H1 (cell line): ENCODE measurements at regions not wholly inside any gene's neighbourhood (a gene's known extent, or its start where the extent isn't known, plus 50 kb on each side); places are given as distances from the start of the nearest gene placed in this dataset.

Source experiments
- CTCF ChIA-PET: fragments of 300-600 bp; sonication (Branson Sonifier 250); formaldehyde crosslinking; loops from one replicate; lab custom pipeline; 2021; ENCODE audit not compliant: partially characterized antibody; lab: Charles Lee
- POLR2A ChIA-PET: fragments of 300-600 bp; sonication (Branson Sonifier 250); formaldehyde crosslinking; loops from one replicate; lab custom pipeline; 2021; ENCODE audit warnings: inconsistent platforms; ENCODE audit not compliant: partially characterized antibody; lab: Charles Lee
- DNase-seq, 2 experiments: peaks; one replicate each; pipeline versions ENCODE4 v3.0.0 to v3.0.0-alpha.2; 2010 to 2022; ENCODE audit warnings: low spot score in 2 of 2, low read depth in 1 of 2, mixed read lengths in 1 of 2
- FAIRE-seq: peaks from 2 replicates; lab custom pipeline; 2011; peaks lifted over from hg19 to GRCh38; lab: Jason Lieb, UNC
- H2AFZ ChIP-seq: 2 replicates; pipeline ENCODE4 v1.8.1; 2012; ENCODE audit warnings: low read length, inconsistent platforms
- H2AK5ac ChIP-seq: 2 replicates; pipeline ENCODE4 v1.6.1; 2013; ENCODE audit warnings: low read depth, low read length
- H2BK120ac ChIP-seq: replicated peaks from 2 replicates; pipeline ENCODE3; 2013; ENCODE audit warnings: low read depth, low read length, inconsistent platforms
- H2BK12ac ChIP-seq: 2 replicates; pipeline ENCODE4 v1.6.1; 2013; ENCODE audit warnings: low read depth, low read length
- H2BK15ac ChIP-seq: 2 replicates; pipeline ENCODE4 v1.6.1; 2013; ENCODE audit warnings: low read length
- H2BK20ac ChIP-seq: 2 replicates; pipeline ENCODE4 v1.6.1; 2013; ENCODE audit warnings: low read length
- H2BK5ac ChIP-seq: 2 replicates; pipeline ENCODE4 v1.6.1; 2013; ENCODE audit warnings: low read depth, low read length
- H3K14ac ChIP-seq: 2 replicates; pipeline ENCODE4 v1.6.1; 2013; ENCODE audit warnings: inconsistent platforms; ENCODE audit not compliant: insufficient read length
- H3K18ac ChIP-seq: 2 replicates; pipeline ENCODE4 v1.6.1; 2013; ENCODE audit warnings: low read length; ENCODE audit errors: extremely low read depth
- H3K23ac ChIP-seq: 2 replicates; pipeline ENCODE4 v1.6.1; 2013; ENCODE audit warnings: inconsistent platforms; ENCODE audit not compliant: insufficient read length
- H3K23me2 ChIP-seq: 2 replicates; pipeline ENCODE4 v1.6.1; 2013; ENCODE audit warnings: low read depth, low read length
- H3K27ac ChIP-seq: 2 replicates; pipeline ENCODE4 v1.6.1; 2011; ENCODE audit warnings: low read depth, low read length, inconsistent platforms
- H3K27me3 ChIP-seq, 4 experiments: replicated peaks in 1 of 4; 1 replicate in 1 of 4; 2 replicates in 3 of 4; pipeline versions ENCODE4 v1.6.1 to v1.8.1; 2011 to 2013; ENCODE audit warnings: low read length in 3 of 4, mild to moderate bottlenecking in 3 of 4, inconsistent platforms in 2 of 4, mixed read lengths in 2 of 4, moderate library complexity in 1 of 4; ENCODE audit not compliant: control insufficient read depth in 3 of 4, insufficient read depth in 3 of 4; ENCODE audit errors: extremely low read depth in 1 of 4
- H3K36me3 ChIP-seq, 4 experiments: 2 replicates each; pipeline versions ENCODE4 v1.6.1 to v1.8.1; 2011 to 2013; ENCODE audit warnings: mild to moderate bottlenecking in 4 of 4, low read length in 3 of 4, moderate library complexity in 2 of 4, control low read depth in 1 of 4, inconsistent platforms in 1 of 4; ENCODE audit not compliant: insufficient read depth in 4 of 4, control insufficient read depth in 2 of 4
- H3K4ac ChIP-seq: replicated peaks from 2 replicates; pipeline ENCODE3; 2013; ENCODE audit warnings: low read length, low read depth, mixed read lengths, inconsistent platforms; ENCODE audit not compliant: insufficient read length
- H3K4me1 ChIP-seq, 4 experiments: replicated peaks in 1 of 4; 1 replicate in 1 of 4; 2 replicates in 3 of 4; pipeline versions ENCODE4 v1.6.1 to v1.8.1; 2011 to 2013; ENCODE audit warnings: low read length in 3 of 4, inconsistent platforms in 2 of 4, mixed read lengths in 1 of 4; ENCODE audit not compliant: insufficient read depth in 4 of 4, control insufficient read depth in 3 of 4
- H3K4me2 ChIP-seq, 2 experiments: 2 replicates each; pipeline versions ENCODE4 v1.6.1 to v1.8.1; 2011 to 2013; ENCODE audit warnings: low read depth in 2 of 2, low read length in 2 of 2, control low read depth in 1 of 2, inconsistent platforms in 1 of 2, mild to moderate bottlenecking in 1 of 2; ENCODE audit not compliant: insufficient read depth in 1 of 2
- H3K4me3 ChIP-seq, 4 experiments: fragments of 200-600, 300-600 bp in 1 of 4; sonication (generic), shearing (Covaris generic), sonication (Bioruptor Twin) in 1 of 4; 2 replicates each; pipeline versions ENCODE4 v1.5.1 to v1.8.1; 2011 to 2016; ENCODE audit warnings: low read length in 4 of 4, low read depth in 3 of 4, control low read depth in 2 of 4, inconsistent platforms in 2 of 4, mild to moderate bottlenecking in 2 of 4, mixed read lengths in 1 of 4, moderate library complexity in 1 of 4; ENCODE audit not compliant: insufficient read depth in 2 of 4; ENCODE audit errors: extremely low read depth in 1 of 4
- H3K56ac ChIP-seq: replicated peaks from 2 replicates; pipeline ENCODE3; 2013; ENCODE audit warnings: low read depth, mild to moderate bottlenecking, mixed read lengths, low read length, inconsistent platforms; ENCODE audit not compliant: insufficient read length
- H3K79me1 ChIP-seq: 2 replicates; pipeline ENCODE4 v1.6.1; 2013; ENCODE audit warnings: low read depth, low read length, control low read depth
- H3K79me2 ChIP-seq, 2 experiments: 2 replicates each; pipeline versions ENCODE4 v1.6.1 to v1.8.1; 2012 to 2013; ENCODE audit warnings: low read length in 2 of 2, mild to moderate bottlenecking in 2 of 2, inconsistent platforms in 1 of 2; ENCODE audit not compliant: insufficient read depth in 2 of 2, control insufficient read depth in 1 of 2
- H3K9ac ChIP-seq, 4 experiments: replicated peaks in 1 of 4; 1 replicate in 1 of 4; 2 replicates in 3 of 4; pipeline versions ENCODE4 v1.6.1 to v1.8.1; 2011 to 2013; ENCODE audit warnings: low read depth in 3 of 4, low read length in 3 of 4, control low read depth in 2 of 4, mild to moderate bottlenecking in 2 of 4, moderate library complexity in 2 of 4, inconsistent platforms in 1 of 4; ENCODE audit errors: extremely low read depth in 1 of 4
- H3K9me3 ChIP-seq, 2 experiments: 2 replicates each; pipeline versions ENCODE4 v1.6.1 to v1.8.1; 2012 to 2013; ENCODE audit warnings: mild to moderate bottlenecking in 2 of 2, moderate library complexity in 2 of 2, control low read depth in 1 of 2, inconsistent platforms in 1 of 2, low read depth in 1 of 2, low read length in 1 of 2, mixed read lengths in 1 of 2; ENCODE audit not compliant: insufficient read depth in 2 of 2
- H4K20me1 ChIP-seq, 2 experiments: replicated peaks in 1 of 2; 2 replicates each; pipeline versions ENCODE3 to v1.8.1; 2011 to 2013; ENCODE audit warnings: inconsistent platforms in 2 of 2, low read length in 2 of 2, mild to moderate bottlenecking in 1 of 2; ENCODE audit not compliant: insufficient read depth in 2 of 2, control insufficient read depth in 1 of 2
- H4K5ac ChIP-seq: 2 replicates; pipeline ENCODE4 v1.6.1; 2013; ENCODE audit warnings: low read length, low read depth, mixed read lengths, inconsistent platforms; ENCODE audit not compliant: insufficient read length
- H4K8ac ChIP-seq: 2 replicates; pipeline ENCODE4 v1.8.0; 2013; ENCODE audit warnings: mild to moderate bottlenecking, moderate library complexity, low read length, inconsistent platforms; ENCODE audit not compliant: insufficient read depth; ENCODE audit errors: extremely low read depth
- H4K91ac ChIP-seq: replicated peaks from 2 replicates; pipeline ENCODE3; 2013; ENCODE audit warnings: low read length, mixed read lengths, inconsistent platforms; ENCODE audit not compliant: insufficient read length
- BCL11A ChIP-seq, 2 experiments: IDR thresholded peaks; one replicate each; pipeline ENCODE4 v1.6.1; 2011; ENCODE audit warnings: low read depth in 2 of 2, low read length in 2 of 2, mild to moderate bottlenecking in 2 of 2
- CHD2 ChIP-seq: IDR thresholded peaks from 2 replicates; pipeline ENCODE4 v1.6.1; 2012; ENCODE audit warnings: low read length, improper control_type of control experiment
- E2F6 ChIP-seq: IDR thresholded peaks from 2 replicates; pipeline ENCODE4 v1.6.1; 2012; ENCODE audit warnings: inconsistent platforms
- RBBP5 ChIP-seq: IDR thresholded peaks from 2 replicates; pipeline ENCODE4 v1.7.1; 2012; ENCODE audit warnings: low read depth, mild to moderate bottlenecking, inconsistent platforms, low read length, moderate library complexity, borderline replicate concordance
- SP2 ChIP-seq: IDR thresholded peaks from 2 replicates; pipeline ENCODE4 v1.6.1; 2012; ENCODE audit warnings: mild to moderate bottlenecking, low read length, inconsistent platforms
- SRF ChIP-seq: IDR thresholded peaks from 2 replicates; pipeline ENCODE4 v1.6.1; 2011; ENCODE audit warnings: mild to moderate bottlenecking, low read depth, low read length, moderate library complexity
- TCF12 ChIP-seq: IDR thresholded peaks from 2 replicates; pipeline ENCODE4 v1.6.1; 2011; ENCODE audit warnings: low read depth, mild to moderate bottlenecking, low read length
- YY1 ChIP-seq: IDR thresholded peaks from 2 replicates; pipeline ENCODE4 v1.6.1; 2011; ENCODE audit warnings: low read depth, mild to moderate bottlenecking, low read length
- WGBS, 2 experiments: shearing (Covaris generic) in 1 of 2; methylation state at CpG; one replicate each; pipeline versions ENCODE4 v1.1.6 to v1.1.7; 2013 to 2015; ENCODE audit warnings: low lambda C conversion rate in 2 of 2, mixed read lengths in 2 of 2, inconsistent platforms in 1 of 2, low coverage in 1 of 2, missing lambda C conversion rate in 1 of 2; ENCODE audit not compliant: insufficient replicate concordance in 2 of 2, insufficient coverage in 1 of 2, insufficient read length in 1 of 2; ENCODE audit errors: extremely low coverage in 1 of 2, missing lambda C conversion rate in 1 of 2; 5-methylcytosine and 5-hydroxymethylcytosine counted together

GRCh38 chr2:200077838-200078237 lies 122.5 kb downstream of the MAIP1 start:
- Histone ChIP-seq H4K8ac (no peak overlapping the region), H3K27ac (no peak overlapping the region), H3K4me2 (no peak overlapping the region), H3K27me3 (no peaks in the 10 kb centered on the region), H3K23me2 (no peaks in the 10 kb centered on the region), H2BK15ac (no peak overlapping the region), H2AK5ac (no peak overlapping the region), H2BK12ac (no peak overlapping the region), H2BK5ac (no peak overlapping the region), H3K9ac (no peak overlapping the region), H3K79me2 (no peaks in the 10 kb centered on the region), H3K4ac (no peak overlapping the region), H4K20me1 (no peaks in the 10 kb centered on the region), H3K36me3 (no peaks in the 10 kb centered on the region), H3K14ac (no peak overlapping the region), H4K91ac (no peak overlapping the region), H3K4me1 (no peaks in the 10 kb centered on the region), H2AFZ (no peak overlapping the region), H3K79me1 (no peaks in the 10 kb centered on the region), H3K4me3 (no peak overlapping the region), H3K23ac (no peak overlapping the region), H2BK20ac (no peak overlapping the region), H2BK120ac (no peak overlapping the region)
- FAIRE-seq (no peak), DNase-seq (no peak)
- ChIA-PET POLR2A (no interaction called here), CTCF (interaction anchor here (0.6 kb wide), 2 partner anchors 120 to 156 kb away, joined by 3 read pairs; no protein-coding TSS in a partner anchor)
- WGBS, 2 experiments = 99% methylated on average over 3 of the region's 3 CpGs; no CpG with 5 or more reads in 1 of the 2 experiments
- no peak for TF ChIP-seq BCL11A (IDR thresholded peaks at IDR 0.05; ENCODE audit: low read depth in 2 of 2, low read length in 2 of 2)
- TF ChIP-seq E2F6 = no peak
- TF ChIP-seq SP2 = no peak
- TF ChIP-seq TCF12 = no peak
- no peak for TF ChIP-seq SRF
- no peak for TF ChIP-seq YY1
- TF ChIP-seq RBBP5 = no peak
- no peak for TF ChIP-seq CHD2
- TF ChIP-seq, all 59 proteins: peak for 0
- Histone ChIP-seq H3K18ac (no peak overlapping the region), H3K56ac (no peak overlapping the region), H3K9me3 (no peaks in the 10 kb centered on the region), H4K5ac (no peak overlapping the region)
